ENCODE measurements at regions not wholly inside any gene's neighbourhood (a gene's known extent, or its start where the extent isn't known, plus 50 kb on each side); places are given as distances from the start of the nearest gene placed in this dataset.
"Not testable (repeated sequence)": the region's sequence is repeated elsewhere in the genome, so short reads cannot be mapped to it uniquely, and the experiment has no call there.

DNA sequence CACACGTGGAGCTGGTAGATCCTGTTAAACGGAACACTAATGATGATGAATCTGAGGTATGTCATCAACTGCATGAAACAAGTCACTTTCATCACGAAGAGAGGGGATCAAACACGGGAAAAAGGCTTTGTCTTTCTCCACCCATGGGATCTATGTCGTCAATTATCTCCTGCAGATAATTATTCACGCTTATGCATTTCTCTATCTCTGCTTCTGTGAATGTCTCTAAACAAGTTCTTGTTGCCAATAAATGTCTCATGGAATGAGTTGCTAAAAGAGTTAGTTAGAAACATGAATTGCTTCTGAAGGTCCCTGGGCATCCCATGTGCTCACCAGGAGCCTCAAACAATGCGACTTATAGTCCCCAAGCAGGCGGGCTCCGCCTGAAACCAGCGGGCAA is 1228.2 kb upstream of the TMEM132C start:
- DNase-seq (ENCODE audit: low spot score): no peak

DNA sequence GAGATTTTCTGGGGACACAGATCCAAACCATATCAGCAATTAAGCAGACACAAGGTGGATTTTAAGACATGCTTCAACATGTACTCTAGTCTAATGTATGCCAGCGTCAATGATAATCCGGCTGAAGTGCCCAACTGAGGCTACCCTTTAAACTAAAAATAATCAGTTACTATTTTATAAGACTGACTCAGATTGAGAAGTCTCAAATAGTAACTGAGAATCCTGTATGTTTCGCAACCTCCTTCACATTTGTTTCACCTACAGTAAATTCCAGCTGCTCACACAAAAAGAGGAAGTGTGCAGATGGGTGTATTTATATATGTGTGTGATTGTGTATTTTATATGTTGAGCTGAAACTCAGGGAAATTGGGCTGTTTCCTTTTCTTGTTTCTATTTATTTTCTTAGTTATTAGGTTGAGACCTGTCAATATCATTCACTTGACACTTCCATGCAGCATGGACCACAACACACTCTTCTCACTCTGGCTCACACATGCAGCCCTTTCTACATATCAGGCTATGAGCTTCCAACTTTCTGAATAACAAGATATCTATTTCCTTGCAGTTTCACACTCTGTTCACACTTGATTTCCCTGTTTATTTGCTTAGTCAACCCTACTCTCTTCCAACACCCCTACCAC is 1224.9 kb upstream of the TMEM132C start:
- no peak for DNase-seq (ENCODE audit: low spot score)

DNA sequence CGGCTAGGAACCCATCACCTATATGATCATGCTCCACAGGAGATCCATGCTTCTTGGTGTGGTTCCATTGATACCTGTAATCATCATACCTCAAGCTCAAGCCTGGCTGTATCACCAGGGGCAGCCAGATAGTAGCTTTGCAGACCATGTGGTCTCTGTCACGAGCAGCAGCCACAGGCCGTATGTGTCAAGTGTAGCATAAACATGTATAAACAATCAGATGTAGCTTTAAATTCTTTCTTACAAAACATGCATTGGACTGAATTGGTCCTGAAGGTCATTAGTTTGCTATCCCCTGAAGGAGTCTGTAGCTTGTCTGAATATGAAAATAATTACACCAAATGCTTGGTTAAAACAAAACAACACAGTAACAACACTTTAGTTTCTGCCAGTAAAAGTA is 1223.2 kb upstream of the TMEM132C start:
- no peak for DNase-seq (ENCODE audit: low spot score)

DNA sequence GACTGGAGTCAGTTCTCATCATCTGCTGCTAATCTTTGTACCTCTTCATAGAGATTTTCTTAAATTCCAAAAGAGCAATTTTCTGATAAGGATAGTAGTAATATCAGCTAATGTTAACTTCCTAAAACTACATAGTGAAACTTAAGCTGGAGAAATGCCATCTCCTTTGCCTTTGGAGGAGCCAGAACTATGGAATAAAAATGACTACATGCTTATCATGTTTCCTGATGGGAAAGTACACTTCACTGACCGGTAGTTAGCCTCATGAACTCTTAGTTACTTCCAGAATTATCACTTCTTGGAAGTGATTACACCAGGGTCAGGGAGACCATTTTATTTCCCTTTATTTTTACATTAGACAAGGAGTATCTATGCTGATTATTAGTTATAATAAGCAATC is 1222.1 kb upstream of the TMEM132C start:
- no peak for DNase-seq (ENCODE audit: low spot score)

DNA sequence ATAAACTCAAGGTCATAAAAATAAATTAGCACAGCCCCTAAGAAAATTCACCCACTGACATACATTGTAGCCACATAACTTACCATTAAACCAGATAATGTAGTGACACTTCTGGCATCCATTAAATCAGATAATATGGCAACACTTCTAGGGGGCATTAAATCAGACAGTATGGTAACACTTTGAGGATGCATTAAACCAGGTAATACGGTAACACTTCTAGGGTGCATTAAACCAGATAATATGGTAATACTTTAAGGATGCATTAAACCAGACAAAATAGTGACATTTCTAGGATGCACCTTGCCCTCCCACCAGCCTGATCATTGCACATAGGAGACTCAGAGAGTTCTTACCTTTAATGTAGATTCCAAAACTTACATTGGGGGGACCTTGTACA is 1220.5 kb upstream of the TMEM132C start:
- DNase-seq (ENCODE audit: low spot score): no peak

DNA sequence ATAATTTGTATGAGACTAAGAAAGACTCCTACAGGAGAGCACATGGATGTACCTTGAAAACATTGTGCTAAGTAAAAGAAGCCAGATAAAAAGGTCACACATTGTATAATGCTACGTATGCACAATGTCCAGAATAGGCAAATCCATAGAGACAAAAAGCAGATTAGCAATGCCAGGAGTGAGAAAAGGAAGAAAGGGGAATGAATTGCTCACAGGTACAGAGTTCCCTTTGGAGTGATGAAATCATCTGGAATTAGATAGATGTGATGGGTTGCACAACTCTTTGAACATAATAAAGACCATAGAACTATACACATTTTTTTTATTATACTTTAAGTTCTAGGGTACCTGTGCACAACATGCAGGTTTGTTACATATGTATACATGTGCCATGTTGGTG is 1218.9 kb upstream of the TMEM132C start:
- DNase-seq (ENCODE audit: low spot score): no peak

DNA sequence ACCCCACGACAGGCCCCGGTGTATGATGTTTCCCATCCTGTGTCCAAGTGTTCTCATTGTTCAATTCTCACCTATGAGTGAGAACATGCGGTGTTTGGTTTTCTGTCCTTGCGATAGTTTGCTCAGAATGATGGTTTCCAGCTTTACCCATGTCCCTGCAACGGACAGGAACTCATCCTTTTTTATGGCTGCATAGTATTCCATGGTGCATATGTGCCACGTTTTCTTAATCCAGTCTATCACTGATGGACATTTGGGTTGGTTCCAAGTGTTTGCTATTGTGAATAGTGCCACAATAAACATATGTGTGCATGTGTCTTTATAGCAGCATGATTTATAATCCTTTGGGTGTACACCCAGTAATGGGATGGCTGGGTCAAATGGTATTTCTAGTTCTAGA is 1218.4 kb upstream of the TMEM132C start:
- DNase-seq (ENCODE audit: low spot score): not testable (repeated sequence)

DNA sequence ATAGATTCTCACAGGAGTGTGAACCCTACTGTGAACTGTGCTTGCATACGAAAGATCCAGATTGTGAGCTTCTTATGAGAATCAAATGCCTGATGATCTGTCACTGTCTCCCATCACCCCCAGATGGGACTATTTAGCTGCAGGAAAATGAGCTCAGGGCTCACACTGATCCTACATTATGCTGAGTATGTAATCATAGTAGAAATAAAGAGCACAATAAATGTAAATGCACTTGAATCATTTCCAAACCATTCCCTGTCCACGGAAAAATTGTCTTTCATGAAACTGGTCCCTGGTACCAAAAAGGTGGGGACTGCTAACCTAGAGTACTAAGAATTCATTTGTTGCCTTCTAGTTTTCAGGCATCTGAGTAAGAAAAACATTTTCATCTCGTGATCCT is 1215.8 kb upstream of the TMEM132C start:
- no peak for DNase-seq (ENCODE audit: low spot score)

DNA sequence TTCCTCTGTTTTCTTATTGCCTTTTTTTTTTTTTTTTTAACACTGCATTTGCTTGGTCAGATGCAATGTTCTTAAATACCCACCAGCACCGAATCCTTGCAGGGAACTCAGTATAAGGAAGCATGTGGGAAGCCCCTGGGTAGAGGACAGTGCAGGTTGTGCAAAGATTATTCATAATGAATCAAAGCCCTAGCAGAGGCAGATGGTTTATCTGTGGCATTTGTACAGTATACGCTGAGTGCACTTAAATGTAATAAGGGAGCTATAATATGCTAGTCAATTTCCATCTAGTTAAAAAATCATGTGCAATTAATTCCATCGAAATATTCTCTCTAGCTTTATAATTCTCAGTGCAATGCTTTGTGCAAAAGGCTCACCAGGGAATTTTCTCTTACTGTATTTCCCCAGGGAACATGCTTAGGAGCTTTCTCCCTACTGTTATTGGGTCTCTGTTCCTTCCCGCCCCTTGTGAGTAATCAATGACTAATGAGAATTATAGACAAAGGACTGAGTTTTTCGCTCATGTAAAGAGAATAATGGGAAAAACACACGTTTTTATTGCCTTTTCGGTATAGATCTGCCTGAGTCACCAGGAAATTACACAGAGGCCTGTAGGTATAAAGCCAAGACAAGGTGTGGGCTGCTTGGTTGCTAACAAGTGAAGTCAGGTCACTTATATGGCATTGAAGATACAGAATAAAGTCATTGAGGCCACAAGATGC is 1214.3 kb upstream of the TMEM132C start:
- no peak for DNase-seq (ENCODE audit: low spot score)

DNA sequence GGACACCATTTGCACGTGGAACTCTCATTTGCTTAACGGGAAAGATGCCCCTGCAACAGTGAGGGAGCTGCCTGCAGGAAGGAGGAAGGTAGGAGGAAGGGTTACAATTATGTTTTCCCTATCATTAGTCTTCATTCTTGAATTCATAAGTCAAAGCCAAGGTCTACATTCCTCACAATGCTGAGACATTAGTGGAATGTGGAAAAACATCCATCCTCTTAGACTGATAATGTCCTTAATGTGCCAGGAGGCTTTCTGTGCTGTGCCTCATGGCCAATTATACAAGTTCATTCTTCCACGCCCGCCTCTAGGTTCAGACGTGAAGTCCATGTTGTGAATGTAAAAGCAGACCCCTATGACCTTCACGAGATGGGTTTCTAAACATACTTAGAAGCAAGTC is 1212.4 kb upstream of the TMEM132C start:
- no peak for DNase-seq (ENCODE audit: low spot score)

DNA sequence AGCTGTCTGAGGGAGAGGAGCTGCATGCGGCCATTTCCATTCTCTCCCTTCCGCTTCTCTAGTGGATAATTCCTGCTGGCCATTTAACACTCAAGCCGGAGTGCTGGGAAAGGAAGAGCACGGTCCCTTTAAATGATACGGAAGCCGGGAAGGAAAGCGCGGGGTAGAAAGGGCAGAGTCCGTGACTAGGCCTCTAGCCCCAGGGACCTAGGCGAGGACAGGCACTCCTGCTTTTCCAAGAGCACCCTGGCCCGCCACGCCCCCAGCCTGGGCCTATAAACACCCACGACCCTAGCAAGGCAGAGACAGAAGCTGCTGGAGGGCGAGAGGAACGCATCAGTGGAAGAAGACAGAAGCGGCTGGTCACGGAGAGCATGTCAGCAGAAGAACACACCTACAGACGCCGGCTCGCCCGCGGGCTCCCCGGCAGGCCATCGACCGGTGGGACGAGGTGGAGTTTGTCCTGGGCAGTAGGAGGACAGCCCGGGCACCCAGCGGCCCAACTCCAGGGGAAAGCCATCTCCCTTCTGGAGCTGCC is 1206.6 kb upstream of the TMEM132C start:
- DNase-seq (ENCODE audit: low spot score): no peak

DNA sequence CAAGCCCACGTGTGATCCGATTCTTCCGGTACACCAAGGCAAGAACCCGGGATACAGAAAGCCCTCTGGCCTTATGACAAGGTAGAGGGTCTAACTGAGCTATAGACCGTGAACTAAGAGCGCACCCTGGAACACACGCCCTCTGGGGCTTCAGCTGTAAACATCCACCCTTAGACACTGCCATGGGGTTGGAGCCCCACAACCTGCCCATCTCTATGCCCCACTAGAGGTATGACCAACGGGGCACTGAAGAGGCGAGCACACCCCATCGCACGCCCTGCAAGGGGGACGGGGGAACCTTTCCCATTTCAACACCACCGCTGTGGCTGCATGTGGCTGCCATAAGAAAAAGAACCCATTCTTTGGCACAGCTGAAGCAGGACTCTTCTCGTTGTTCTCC is 1206.0 kb upstream of the TMEM132C start:
- no peak for DNase-seq (ENCODE audit: low spot score)

DNA sequence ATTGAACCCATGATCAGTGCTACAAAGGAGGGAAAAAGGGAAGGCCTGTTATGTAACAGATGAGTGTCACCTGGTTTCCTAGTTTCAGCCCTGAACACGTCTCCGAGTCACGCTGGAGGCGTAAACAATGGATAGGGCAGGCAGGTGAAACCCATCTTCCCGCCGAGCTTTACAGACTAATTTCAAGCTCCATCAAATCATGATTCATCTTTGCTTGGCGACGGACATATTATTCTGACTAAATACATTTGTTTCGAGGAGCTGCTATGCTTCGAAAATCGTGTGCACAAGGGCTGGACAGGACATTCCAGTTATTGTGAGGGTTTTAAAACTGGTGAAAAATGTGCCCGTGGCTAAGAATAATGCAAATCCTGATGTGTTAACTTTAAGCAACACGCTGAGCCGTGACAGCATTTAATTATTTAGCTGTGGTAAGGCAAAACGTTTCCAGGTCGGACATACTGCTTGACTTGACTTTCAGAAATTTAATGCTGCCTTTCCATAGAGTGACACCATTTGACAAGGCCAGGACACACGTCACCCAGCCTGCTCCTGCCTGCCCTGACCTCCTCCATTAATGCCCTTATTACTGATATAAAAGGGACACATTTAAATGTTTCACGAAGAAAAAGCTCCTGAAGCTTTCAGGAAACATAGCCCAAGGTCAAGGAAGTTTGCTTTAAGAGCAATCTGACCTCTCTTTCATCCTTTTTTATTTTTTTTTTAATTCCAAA is 1203.5 kb upstream of the TMEM132C start:
- no peak for DNase-seq (ENCODE audit: low spot score)

DNA sequence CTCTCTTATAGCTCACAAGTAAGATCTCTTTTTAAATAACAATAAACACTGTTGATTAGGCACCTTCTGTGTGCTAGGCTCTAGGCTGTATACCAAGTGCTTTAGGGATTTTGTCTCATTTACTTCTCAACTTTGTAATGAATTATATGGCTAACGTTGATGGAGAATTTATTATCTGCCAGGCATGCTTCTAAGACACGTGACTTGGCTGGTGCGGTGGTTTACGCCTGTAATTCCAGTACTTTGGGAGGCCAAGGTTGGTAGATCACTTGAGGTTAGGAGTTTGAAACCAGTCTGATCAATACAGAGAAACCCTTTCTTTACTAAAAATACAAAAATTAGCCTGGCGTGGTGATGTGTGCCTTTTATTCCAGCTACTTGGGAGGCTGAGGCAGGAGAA is 1202.8 kb upstream of the TMEM132C start:
- DNase-seq (ENCODE audit: low spot score): no peak

DNA sequence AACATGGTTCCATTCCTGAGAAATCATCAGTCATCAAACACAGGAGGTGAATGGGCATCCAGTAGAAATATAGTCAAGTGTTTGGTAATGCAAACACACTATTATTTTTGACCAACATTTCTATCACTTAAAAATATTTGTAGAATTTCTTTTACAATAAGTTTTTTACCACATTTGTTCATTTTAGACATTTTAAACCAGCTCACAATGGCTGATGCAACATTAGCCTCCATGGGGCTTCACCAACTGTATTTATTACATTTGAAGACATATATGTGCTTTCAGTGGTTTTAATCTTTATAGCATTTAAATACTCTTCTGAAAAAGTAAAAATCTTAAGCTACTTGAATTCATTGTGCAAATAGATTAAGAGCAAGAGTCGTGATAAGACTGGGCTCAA is 1201.4 kb upstream of the TMEM132C start:
- DNase-seq (ENCODE audit: low spot score): no peak

DNA sequence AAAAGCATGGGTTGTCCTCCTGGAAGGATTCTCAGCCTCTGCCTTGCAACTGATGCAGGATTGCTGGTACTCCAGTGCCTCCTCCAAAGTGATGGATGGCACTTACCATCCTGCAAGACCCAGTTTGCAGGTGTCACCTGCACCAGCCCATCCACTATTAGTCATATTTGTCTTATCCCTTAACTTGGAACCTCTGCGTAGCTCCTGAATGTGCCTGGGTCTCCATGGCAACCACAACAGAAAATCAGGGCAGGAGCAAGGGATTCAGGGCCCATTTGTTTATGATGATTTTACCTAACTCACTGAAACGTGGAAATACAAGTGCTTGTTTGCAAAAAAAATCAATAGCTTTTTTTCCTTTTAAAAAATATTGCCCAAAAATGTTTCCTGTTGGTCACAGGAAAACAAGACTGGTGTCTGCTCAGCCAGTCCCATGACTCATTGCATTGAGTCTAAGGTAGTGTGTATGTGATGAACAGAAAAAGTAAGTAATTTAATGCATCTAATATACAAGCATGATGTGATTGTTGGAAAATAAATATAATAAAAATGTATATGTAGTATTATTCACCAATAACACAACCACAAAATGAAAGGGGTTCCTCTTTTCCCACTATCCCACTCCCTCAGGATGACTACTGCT is 1196.3 kb upstream of the TMEM132C start:
- no peak for DNase-seq (ENCODE audit: low spot score)

DNA sequence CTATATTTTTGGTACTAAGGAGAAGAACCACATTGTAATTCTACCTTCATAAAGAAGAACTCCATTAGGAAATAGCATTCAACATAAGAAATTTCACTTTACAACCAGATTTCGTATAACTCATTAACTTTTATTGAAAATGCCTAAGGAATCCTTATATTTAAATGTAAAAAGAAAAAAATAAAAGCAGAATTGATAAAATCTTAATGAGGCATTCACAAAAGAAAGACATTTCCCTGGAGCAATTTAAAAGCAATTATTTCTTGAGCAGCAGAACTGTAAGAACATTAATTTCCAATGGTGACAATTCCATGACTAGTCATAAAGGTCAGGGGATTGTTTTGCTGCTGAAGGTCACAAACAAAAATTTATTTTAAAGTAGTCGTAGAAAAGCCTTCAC is 1192.8 kb upstream of the TMEM132C start:
- DNase-seq (ENCODE audit: low spot score): no peak

DNA sequence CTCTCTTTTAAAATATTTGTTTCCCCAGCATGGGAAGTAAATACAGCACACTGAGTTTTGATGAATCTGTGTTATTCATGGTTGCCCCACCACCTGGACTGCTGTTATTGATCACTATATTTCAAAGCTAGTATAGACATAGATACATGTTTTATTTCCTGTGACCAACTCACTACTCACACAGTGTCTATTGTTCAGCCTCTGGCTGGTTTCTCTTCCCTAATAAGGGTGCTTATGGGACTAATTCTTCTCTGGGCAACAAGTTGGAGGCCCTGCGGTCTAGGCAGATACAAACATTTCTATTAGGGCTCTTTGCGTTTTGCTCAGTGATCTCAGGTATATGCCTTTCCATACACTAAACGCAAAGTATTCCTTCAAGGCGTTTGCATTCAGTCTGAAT is 1191.0 kb upstream of the TMEM132C start:
- DNase-seq (ENCODE audit: low spot score): no peak

DNA sequence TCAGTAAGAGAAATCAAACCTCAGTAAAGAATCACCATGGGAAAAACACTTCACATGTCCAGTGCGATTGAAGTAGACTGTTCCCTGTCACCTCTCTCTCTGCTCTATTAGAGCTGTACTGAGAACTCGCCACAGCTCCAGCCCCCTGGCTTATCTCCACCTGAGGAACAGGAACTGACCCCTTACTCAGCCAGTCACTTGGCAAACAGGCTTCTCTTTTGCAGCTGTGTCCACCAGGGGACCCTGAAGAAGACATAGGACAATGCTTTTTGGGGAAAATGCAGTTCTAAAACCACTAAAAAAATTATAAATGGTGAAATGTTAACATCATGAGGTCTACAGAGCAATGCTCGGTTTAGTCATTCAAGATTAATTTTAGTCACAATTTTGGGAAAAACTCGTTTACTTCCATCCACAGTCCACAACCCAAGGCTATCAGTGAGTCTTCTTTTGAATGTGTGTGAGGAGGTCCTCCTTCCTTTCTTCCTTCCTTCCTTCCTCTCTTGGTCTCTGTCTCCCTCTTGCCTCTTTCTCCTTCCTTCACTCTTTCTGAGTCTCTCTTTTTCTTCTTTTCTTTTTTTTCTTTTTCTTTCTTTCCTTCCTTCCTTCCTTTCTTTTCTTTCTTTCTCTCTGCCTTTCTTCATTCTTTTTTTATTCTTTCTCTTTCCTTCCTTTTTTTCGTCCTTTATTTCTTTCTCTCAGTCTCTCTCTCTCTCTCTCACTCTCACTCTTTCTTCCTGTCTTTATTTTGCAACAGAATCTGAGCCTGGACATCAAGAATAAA is 1189.5 kb upstream of the TMEM132C start:
- DNase-seq (ENCODE audit: low spot score): no peak

DNA sequence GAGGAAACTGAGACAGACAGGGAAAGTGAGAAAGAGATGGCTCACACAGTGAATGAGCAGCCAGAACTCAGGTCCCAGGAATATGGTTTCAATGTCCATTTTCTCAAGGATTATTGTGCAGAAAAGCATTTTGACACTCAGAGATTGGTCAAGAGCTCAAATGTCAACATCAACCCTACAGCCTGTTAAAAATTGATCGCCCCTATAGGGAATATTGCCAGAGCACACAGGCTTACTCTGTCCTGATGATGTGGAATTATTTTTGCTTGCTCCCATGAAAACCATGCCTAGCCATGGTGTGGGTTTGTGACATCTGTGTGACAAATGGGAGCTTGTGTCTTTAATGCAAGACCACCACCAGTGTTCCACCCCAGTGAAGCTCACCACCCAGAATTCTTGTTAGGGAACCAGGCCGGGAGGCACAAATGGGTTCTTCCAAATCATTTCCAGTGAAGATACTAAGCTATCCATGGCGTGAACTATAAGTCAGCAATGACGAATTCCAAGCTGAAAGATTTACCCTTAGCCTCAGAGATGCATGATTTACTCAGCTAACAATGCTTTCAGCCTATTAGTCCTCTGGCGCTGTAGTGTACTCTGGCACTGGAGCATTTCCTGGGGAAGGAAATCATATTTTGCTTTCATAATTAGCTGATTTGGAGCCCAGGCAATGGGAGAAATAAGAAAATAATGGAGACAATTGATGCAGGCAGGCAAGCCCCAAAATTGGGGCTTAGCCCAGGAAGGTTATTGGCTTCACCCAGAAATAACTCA is 1188.2 kb upstream of the TMEM132C start:
- DNase-seq (ENCODE audit: low spot score): no peak

DNA sequence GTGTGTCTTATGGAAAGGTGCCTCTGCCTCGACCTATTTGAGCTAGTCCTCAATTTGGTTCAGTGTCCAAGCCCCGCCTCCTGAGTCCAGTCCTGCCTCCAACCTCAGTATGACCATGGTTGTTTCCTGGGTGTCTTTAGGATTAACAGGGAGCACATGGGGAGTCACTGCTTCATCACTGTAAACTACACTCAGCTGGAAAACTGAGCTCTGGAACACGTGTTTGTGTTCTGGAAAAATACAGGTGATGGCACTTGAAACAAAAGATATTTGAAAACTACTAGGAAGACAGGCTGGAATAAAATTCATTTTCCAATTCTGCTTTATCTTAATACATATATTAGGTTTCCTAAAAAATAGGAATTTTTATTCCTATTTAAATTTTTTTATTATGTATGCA is 1187.3 kb upstream of the TMEM132C start:
- DNase-seq (ENCODE audit: low spot score): no peak
